ENCODE measurements at regions not wholly inside any gene's neighbourhood (a gene's known extent, or its start where the extent isn't known, plus 50 kb on each side); places are given as distances from the start of the nearest gene placed in this dataset.
"Not testable (repeated sequence)": the region's sequence is repeated elsewhere in the genome, so short reads cannot be mapped to it uniquely, and the experiment has no call there.

DNA sequence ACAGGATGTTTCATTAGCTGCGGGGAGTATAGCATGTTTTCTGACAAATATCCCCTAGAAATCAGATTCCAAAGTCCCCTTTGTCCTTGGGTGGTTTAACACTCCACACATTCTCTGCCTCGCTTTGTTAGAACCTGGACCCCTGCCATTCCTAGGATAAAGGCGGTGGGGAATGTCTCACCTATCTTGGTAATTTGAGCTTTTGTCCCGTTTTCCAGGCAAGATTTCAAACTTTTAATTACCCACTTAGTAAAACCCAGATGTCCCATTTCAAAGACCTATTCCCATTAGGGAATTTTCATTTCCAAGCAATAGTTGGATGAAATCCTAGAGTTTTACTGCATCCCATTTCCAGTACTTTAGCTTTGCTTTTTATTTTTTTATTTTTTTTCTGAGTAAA lies 501.0 kb upstream of the MAP3K7 start:
- Histone ChIP-seq H3K36me3 (ENCODE audit: control insufficient read depth, insufficient read depth, low read length) (no peaks in the 10 kb centered on the region), H3K4me1 (ENCODE audit: control insufficient read depth, insufficient read depth, low read length) (no peaks in the 10 kb centered on the region), H3K4me3 (ENCODE audit: low read length) (no peak overlapping the region), H3K27ac (ENCODE audit: low read depth, low read length) (no peak overlapping the region), H3K9ac (ENCODE audit: low read length) (no peak overlapping the region), H3K27me3 (ENCODE audit: control insufficient read depth, insufficient read depth, low read length) (no peaks in the 10 kb centered on the region)

DNA sequence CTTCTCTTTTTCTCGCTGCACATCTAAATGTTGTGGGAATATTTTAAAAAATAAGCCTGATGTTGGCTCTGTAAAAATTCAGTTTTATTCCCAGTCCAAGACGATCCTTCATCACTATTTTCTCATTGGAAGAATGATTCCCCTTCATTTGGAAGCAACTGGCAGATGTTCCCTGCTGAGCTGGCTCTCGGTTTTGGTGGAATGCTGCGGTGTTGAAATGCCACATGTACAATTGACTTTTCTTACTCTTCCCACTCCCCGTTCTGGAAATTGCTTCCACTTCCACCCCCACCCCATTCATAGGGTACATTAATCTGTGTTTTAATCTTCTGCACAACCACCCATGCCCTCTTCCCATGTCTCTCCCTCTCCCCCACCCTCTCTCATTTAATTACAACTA lies 496.3 kb upstream of the MAP3K7 start:
- H3K36me3 ChIP-seq (ENCODE audit: control insufficient read depth, insufficient read depth, low read length), result no peaks in the 10 kb centered on the region
- no peaks in the 10 kb centered on the region for H3K27me3 ChIP-seq (ENCODE audit: control insufficient read depth, insufficient read depth, low read length)
- no peaks in the 10 kb centered on the region for H3K4me1 ChIP-seq (ENCODE audit: control insufficient read depth, insufficient read depth, low read length)
- no peak overlapping the region for H3K9ac ChIP-seq (ENCODE audit: low read length)
- no peak overlapping the region for H3K4me3 ChIP-seq (ENCODE audit: low read length)
- H3K27ac ChIP-seq (ENCODE audit: low read depth, low read length), result no peak overlapping the region

DNA sequence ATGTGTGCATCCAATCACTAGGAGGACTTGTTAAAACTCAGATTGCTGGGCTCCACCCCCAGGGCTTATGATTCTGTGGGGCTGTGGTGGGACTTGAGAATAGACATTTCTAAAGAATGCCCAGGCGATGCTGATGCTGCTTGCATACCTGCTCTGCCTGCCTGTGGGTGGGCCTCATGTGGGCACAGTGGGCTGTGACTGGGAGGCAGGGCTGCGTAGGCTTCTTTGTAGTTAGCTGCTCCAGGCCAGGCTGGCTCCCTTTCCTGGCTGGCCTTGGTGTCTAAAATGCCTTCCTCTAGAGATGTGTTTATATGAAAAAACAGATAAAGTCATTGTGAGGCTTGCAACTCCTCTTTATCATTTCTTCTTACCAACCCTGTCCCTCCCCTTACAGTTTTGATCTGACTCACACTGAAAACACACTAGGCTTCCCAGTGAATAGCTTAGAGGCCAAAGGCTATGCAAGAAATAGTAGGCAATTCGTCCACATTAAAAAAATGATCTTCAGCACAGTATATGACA lies 495.5 kb upstream of the MAP3K7 start:
- Histone ChIP-seq H3K9ac (ENCODE audit: low read length) (no peak overlapping the region), H3K27me3 (ENCODE audit: control insufficient read depth, insufficient read depth, low read length) (no peaks in the 10 kb centered on the region), H3K4me3 (ENCODE audit: low read length) (no peak overlapping the region), H3K27ac (ENCODE audit: low read depth, low read length) (no peak overlapping the region), H3K36me3 (ENCODE audit: control insufficient read depth, insufficient read depth, low read length) (no peaks in the 10 kb centered on the region), H3K4me1 (ENCODE audit: control insufficient read depth, insufficient read depth, low read length) (no peaks in the 10 kb centered on the region)

DNA sequence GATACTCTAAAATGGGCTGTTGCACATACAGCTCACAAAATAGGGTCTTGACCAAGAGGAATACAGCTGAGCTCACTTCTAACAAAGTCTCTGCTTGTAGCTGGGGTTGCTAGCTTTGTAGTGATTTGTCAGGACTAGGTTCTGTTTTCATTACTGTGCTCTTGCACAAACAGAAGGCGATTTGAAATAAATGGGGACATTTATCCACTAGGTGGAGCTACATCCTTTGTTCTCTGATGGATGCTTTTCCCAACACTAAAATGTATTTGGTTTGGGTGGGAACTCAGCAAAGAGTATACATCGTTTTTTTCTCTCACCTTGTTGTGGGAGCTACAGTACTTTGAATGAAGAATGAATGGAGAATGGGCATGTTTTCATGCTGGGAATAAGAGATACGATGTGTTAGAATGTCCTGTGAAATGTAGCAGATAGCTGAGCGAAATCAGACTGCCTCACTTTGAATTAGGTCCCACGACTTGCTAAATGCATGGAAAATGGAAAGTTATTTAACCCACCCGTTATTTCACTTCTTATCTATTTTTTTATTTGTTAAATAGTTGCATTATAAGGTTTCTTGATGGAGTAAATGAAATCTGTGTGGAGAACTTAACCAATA lies 494.7 kb upstream of the MAP3K7 start:
- H3K4me3 ChIP-seq (ENCODE audit: low read length), result no peak overlapping the region
- H3K36me3 ChIP-seq (ENCODE audit: control insufficient read depth, insufficient read depth, low read length), result no peaks in the 10 kb centered on the region
- H3K27ac ChIP-seq (ENCODE audit: low read depth, low read length), result no peak overlapping the region
- no peaks in the 10 kb centered on the region for H3K4me1 ChIP-seq (ENCODE audit: control insufficient read depth, insufficient read depth, low read length)
- H3K27me3 ChIP-seq (ENCODE audit: control insufficient read depth, insufficient read depth, low read length), result no peaks in the 10 kb centered on the region
- no peak overlapping the region for H3K9ac ChIP-seq (ENCODE audit: low read length)

DNA sequence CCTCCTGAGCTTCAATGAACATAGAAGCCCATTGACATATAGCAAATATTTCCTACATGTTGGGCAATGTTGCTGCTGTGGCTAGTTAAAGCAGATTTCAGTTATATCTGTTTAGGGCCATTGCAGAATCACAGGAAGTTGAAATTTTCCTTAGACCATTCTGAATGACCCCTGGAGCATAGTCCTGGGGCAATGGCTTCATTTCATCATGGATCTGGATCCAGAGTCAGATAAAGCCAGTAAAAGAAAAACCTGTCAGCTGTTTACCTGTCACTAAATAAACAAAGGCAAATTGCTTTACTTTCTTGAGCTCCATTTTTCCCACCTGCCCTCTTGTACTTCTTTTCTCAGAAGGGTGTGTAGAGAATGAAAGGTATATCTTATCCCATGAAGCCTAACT lies 494.0 kb upstream of the MAP3K7 start:
- Histone ChIP-seq H3K4me3 (ENCODE audit: low read length) (no peak overlapping the region), H3K9ac (ENCODE audit: low read length) (no peak overlapping the region), H3K27me3 (ENCODE audit: control insufficient read depth, insufficient read depth, low read length) (no peaks in the 10 kb centered on the region), H3K27ac (ENCODE audit: low read depth, low read length) (no peak overlapping the region), H3K36me3 (ENCODE audit: control insufficient read depth, insufficient read depth, low read length) (no peaks in the 10 kb centered on the region), H3K4me1 (ENCODE audit: control insufficient read depth, insufficient read depth, low read length) (no peaks in the 10 kb centered on the region)

DNA sequence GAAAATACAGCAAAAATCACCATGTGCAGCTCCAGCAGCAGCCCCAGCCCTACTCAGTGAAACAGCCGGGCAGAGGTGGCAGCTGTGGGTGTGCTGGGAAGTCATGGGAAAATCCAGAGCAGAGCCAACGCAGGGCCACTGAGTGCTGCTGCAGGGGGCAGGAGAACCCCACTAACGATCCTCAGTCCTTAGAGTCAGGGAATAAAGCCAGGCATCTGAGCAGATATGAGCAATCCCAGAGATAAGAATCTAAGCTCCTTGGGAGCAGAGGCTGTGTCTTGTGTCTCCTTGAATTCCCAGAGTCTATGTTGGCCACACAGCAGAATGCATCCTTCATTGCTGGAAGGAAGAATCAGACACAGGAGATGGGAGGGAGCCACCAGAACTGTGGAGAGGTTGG lies 493.1 kb upstream of the MAP3K7 start:
- Histone ChIP-seq H3K27ac (ENCODE audit: low read depth, low read length) (no peak overlapping the region), H3K4me1 (ENCODE audit: control insufficient read depth, insufficient read depth, low read length) (no peaks in the 10 kb centered on the region), H3K27me3 (ENCODE audit: control insufficient read depth, insufficient read depth, low read length) (no peaks in the 10 kb centered on the region), H3K9ac (ENCODE audit: low read length) (no peak overlapping the region), H3K36me3 (ENCODE audit: control insufficient read depth, insufficient read depth, low read length) (no peaks in the 10 kb centered on the region), H3K4me3 (ENCODE audit: low read length) (no peak overlapping the region)

DNA sequence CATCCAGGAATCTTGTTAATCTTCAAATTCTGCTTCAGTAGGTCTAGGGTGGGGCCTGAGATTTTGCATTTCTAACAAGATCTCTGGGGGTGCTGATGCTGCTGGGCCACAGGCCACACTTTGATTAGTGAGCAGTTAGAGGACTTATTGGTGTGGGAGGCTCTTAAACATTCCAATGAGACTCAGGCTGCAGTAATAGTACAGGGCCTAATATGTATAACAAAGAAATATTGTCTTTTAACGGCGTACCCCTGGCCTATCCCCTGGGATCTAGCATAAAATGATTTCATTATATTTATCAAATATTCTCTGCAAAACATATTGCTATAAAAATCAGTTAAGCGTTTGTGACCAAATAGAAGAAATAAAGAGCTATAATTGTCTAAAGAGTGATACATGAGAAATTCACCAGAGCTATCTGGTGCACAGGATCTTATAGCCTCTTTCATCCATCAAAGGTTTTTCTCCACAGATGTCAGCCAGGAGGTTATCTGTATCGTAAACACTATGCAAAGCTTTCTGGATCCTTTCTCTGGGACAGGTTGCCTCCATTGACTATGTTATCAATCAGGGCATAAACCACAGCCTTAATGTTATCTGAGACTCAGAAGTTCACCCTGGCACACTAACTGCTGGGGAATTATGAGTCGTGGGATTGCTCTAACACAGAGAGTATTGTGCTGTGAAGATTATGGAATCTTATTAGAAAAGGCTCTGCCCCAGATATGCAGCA lies 488.5 kb upstream of the MAP3K7 start:
- Histone ChIP-seq H3K27ac (ENCODE audit: low read depth, low read length) (no peak overlapping the region), H3K4me3 (ENCODE audit: low read length) (no peak overlapping the region), H3K27me3 (ENCODE audit: control insufficient read depth, insufficient read depth, low read length) (no peaks in the 10 kb centered on the region), H3K36me3 (ENCODE audit: control insufficient read depth, insufficient read depth, low read length) (no peaks in the 10 kb centered on the region), H3K4me1 (ENCODE audit: control insufficient read depth, insufficient read depth, low read length) (no peaks in the 10 kb centered on the region), H3K9ac (ENCODE audit: low read length) (no peak overlapping the region)

DNA sequence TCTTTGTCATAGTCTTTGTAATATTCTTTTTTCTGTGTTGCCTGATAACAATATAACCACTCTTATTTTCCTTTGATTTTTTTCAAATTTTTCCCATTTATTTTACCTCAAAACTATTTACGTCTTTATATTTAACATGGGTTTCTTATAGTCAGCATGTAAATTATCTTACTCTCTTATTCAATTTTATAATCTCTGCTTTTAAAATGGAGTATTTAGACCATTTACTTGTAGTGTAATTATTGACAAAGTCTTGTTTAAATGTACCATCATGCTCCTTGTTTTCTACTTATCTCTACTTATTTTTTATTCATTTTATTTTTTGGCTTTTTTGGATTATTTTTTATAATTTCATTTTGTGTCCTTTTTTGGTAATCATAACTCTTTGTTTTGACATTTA lies 476.5 kb upstream of the MAP3K7 start:
- Histone ChIP-seq H3K4me3 (ENCODE audit: low read length) (no peak overlapping the region), H3K4me1 (ENCODE audit: control insufficient read depth, insufficient read depth, low read length) (no peaks in the 10 kb centered on the region), H3K27me3 (ENCODE audit: control insufficient read depth, insufficient read depth, low read length) (no peaks in the 10 kb centered on the region), H3K36me3 (ENCODE audit: control insufficient read depth, insufficient read depth, low read length) (no peaks in the 10 kb centered on the region), H3K9ac (ENCODE audit: low read length) (no peak overlapping the region), H3K27ac (ENCODE audit: low read depth, low read length) (no peak overlapping the region)

DNA sequence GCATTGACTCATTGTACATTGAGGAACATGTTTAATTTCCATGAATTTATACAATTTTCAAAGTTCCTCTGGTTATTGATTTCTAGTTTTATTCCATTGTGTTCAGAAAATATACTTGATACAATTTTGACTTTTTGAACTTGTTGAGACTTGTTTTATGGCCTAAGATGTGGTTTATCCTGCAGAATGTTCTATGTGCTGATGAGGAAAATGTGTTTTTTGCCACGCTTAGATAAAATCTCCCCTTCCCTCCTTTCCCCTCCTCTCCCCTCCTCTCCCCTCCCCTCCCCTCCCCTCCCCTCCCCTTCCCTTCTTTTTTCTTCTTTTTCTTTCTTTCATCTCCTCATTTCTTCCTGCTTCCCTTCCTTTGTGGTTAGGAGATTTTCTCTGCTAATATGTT lies 470.8 kb upstream of the MAP3K7 start:
- Histone ChIP-seq H3K4me1 (ENCODE audit: control insufficient read depth, insufficient read depth, low read length) (no peaks in the 10 kb centered on the region), H3K27ac (ENCODE audit: low read depth, low read length) (no peak overlapping the region), H3K9ac (ENCODE audit: low read length) (no peak overlapping the region), H3K27me3 (ENCODE audit: control insufficient read depth, insufficient read depth, low read length) (no peaks in the 10 kb centered on the region), H3K4me3 (ENCODE audit: low read length) (no peak overlapping the region), H3K36me3 (ENCODE audit: control insufficient read depth, insufficient read depth, low read length) (no peaks in the 10 kb centered on the region)

DNA sequence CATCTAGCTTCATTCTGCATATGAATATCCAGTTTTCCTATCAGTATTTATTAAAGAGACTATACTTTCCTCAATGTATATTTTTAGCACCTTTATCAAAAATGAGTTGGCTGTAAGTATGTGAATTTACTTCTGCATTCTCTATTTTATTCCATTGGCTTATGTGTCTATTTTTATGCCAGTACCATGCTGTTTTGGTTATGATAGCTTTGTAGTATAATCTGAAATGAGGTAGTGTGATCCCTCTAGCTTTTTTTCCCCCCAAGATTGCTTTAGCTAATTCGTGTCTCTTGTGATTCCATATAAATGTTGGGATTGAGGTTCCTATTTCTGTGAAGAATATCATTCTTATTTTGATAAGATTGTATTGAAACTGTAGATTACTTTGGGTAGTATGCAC lies 469.1 kb upstream of the MAP3K7 start:
- no peak overlapping the region for H3K9ac ChIP-seq (ENCODE audit: low read length)
- H3K27ac ChIP-seq (ENCODE audit: low read depth, low read length), result no peak overlapping the region
- H3K4me1 ChIP-seq (ENCODE audit: control insufficient read depth, insufficient read depth, low read length), result no peaks in the 10 kb centered on the region
- no peak overlapping the region for H3K4me3 ChIP-seq (ENCODE audit: low read length)
- H3K27me3 ChIP-seq (ENCODE audit: control insufficient read depth, insufficient read depth, low read length), result no peaks in the 10 kb centered on the region
- H3K36me3 ChIP-seq (ENCODE audit: control insufficient read depth, insufficient read depth, low read length), result no peaks in the 10 kb centered on the region

DNA sequence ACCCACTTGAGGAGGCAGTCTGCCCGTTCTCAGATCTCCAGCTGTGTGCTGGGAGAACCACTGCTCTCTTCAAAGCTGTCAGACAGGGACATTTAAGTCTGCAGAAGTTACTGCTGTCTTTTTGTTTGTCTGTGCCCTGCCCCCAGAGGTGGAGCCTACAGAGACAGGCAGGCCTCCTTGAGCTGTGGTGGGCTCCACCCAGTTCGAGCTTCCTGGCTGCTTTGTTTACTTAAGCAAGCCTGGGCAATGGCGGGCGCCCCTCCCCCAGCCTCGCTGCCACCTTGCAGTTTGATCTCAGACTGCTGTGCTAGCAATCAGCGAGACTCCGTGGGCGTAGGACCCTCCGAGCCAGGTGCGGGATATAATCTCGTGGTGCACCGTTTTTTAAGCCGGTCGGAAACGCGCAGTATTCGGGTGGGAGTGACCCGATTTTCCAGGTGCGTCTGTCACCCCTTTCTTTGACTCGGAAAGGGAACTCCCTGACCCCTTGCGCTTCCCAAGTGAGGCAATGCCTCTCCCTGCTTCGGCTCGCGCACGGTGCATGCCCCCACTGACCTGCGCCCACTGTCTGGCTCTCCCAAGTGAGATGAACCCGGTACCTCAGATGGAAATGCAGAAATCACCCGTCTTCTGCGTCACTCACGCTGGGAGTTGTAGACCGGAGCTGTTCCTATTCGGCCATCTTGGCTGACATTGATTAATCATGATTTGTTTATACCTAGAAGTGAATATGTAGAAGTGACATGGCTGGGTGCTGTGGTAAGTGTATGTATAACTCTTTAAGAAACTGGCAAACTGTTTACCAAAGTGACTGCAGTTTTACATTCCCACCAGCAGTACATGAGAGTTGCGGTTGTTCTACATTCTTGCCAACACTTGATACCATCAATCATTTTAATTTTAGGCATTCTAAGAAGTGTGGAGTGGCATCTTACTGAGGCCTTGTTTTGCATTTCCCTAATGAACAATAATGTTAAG lies 465.9 kb upstream of the MAP3K7 start:
- H3K9ac ChIP-seq (ENCODE audit: low read length); H3K27ac ChIP-seq (ENCODE audit: low read depth, low read length); H3K4me3 ChIP-seq (ENCODE audit: low read length); H3K4me1 ChIP-seq (ENCODE audit: control insufficient read depth, insufficient read depth, low read length); H3K27me3 ChIP-seq (ENCODE audit: control insufficient read depth, insufficient read depth, low read length); H3K36me3 ChIP-seq (ENCODE audit: control insufficient read depth, insufficient read depth, low read length): not testable (repeated sequence)

DNA sequence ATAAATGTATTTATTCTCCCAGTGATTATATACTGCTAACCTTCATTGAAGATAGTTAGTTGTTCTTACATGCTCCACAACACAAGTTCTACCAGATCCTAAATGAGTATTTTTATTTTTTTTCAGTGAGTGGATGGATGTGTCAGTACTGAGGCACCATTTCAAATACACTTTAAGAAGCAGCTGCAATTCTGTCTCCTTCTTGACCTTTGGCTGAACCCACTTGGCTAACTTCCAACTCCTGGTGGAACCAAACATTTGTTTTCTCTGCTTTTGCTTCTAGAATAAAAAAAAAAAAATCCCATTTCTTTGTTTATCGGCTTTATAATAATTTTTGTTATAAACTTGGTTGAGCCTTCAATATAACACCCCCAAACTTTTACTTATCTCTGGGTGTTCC lies 458.3 kb upstream of the MAP3K7 start:
- Histone ChIP-seq H3K9ac (ENCODE audit: low read length) (no peak overlapping the region), H3K27me3 (ENCODE audit: control insufficient read depth, insufficient read depth, low read length) (no peaks in the 10 kb centered on the region), H3K4me1 (ENCODE audit: control insufficient read depth, insufficient read depth, low read length) (no peaks in the 10 kb centered on the region), H3K36me3 (ENCODE audit: control insufficient read depth, insufficient read depth, low read length) (no peaks in the 10 kb centered on the region), H3K27ac (ENCODE audit: low read depth, low read length) (no peak overlapping the region), H3K4me3 (ENCODE audit: low read length) (no peak overlapping the region)

Measured in rectal smooth muscle tissue (tissue), 1 donor.